Activated naive CD8-positive, alpha-beta T cell (primary cell): ENCODE measurements at regions not wholly inside any gene's neighbourhood (a gene's known extent, or its start where the extent isn't known, plus 50 kb on each side); places are given as distances from the start of the nearest gene placed in this dataset.

ENCODE experiments used
- H3K27ac Mint-ChIP-seq: one replicate; pipeline ENCODE4 v1.8.0; 2021; ENCODE audit warnings: mixed read lengths
- H3K27me3 Mint-ChIP-seq: one replicate; pipeline ENCODE4 v1.8.0; 2021; ENCODE audit warnings: mixed read lengths
- H3K36me3 Mint-ChIP-seq: one replicate; pipeline ENCODE4 v1.8.0; 2021; ENCODE audit warnings: mixed read lengths
- H3K4me1 Mint-ChIP-seq: one replicate; pipeline ENCODE4 v1.8.0; 2021; ENCODE audit warnings: low read depth, mixed read lengths
- H3K4me3 Mint-ChIP-seq: one replicate; pipeline ENCODE4 v1.8.0; 2021; ENCODE audit warnings: mild to moderate bottlenecking, mixed read lengths
- H3K9me3 Mint-ChIP-seq: one replicate; pipeline ENCODE4 v1.8.0; 2021; ENCODE audit warnings: low read depth, mixed read lengths

DNA sequence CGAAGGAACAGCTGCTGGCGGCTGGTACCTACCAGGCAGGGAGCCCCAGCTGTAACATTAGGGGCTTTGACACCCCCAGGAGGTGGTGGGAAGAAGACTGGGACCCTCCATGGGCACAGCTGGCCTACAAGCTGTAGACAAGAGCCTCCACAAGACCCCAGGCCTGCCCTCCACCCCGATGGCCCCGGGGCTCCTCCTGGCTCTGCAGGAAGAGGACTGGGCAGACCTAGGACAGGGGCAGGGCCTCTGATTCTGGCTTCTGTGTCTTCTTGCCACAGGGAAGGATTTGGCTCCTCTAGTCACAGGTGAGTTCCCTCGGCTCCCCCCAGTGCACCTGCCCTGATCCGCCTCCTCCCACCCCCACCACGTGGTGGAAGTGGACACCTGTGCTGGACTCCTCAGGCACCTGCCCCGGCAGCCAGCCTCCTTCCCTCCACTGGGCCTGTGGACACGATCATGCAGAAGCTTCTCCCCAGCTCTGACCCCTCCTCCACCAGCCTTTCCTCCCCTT is 53.4 kb upstream of the ODC1 start:
- Mint-ChIP-seq H3K9me3 (no peaks in the 10 kb centered on the region), H3K36me3 (peaks cover 2% of the 10 kb centered on the region), H3K4me3 (no peak overlapping the region), H3K27ac (no peak overlapping the region), H3K4me1 (peaks cover 5% of the 10 kb centered on the region), H3K27me3 (no peaks in the 10 kb centered on the region)

DNA sequence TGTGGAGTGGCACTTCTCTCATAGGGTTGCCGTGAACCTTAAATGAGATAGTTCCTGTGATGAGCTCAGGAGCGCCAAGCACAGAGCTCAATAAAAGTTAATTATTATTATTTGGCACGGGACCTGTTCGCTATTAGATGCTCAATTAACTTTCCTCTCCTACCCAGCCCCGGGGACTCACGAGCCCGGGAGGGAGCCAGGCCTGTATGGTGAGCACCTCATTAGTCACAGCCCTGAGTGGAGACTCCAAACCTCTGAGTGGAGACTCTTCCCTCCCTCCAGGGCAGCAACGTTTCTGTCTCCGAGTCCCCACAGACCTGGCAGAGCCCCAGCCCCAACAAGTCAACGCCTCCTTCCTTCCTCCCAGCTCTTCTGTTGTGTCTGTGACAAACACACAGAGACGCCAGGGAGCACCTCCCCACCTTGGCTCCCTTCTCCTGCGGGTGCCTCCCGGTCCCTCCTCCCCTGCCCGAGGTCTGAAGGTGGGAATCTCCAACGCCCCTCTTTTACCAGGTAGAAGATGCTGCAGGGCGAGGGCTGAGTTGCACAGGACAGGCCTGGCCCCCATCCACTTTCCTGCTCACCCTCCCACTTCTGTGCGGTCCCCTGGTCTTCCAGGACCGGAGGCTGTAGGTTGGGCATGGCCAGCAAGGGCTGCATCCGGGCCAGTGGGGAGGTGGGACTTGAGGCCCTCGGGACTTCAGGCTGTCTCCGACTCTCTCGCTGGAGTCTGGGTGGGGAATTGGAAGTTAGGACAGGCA is 52.7 kb upstream of the ODC1 start:
- H3K36me3 Mint-ChIP-seq = peaks cover 2% of the 10 kb centered on the region

DNA sequence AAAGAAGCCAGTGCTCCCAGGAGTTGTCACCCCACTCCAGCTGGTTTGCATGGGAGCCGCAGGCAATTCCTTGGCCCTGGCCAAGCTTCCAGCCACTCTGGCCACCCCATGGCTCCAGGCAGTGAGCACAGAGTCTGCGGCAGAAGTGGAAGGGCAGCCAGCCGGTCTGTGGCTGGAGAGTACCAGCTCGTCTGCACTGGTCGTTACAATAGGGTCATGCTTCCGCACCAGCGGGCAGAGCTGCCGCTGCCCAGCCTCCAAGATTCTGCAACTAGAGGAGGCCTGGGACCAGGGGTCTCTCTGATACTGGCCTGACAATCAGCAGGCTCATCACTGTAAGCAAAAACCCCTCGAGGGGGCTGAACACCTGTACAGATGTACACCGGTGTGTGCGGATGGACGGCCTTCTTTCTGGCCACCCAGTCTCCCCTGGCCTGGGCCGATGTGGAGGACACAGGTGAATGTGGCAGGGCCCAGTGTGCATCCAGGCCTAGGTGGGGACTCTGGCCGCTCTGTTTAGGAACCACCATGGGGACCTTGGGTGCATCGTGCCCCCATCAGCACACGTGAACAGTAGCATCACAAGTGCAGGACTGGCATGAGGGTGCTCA is 51.9 kb upstream of the ODC1 start:
- Mint-ChIP-seq H3K27me3 (no peaks in the 10 kb centered on the region), H3K27ac (no peak overlapping the region), H3K9me3 (no peaks in the 10 kb centered on the region), H3K4me1 (peaks cover 13% of the 10 kb centered on the region), H3K36me3 (peaks cover 2% of the 10 kb centered on the region), H3K4me3 (no peak overlapping the region)

More for the DNA sequence above, 52.7 kb upstream of the ODC1 start:
- Mint-ChIP-seq H3K27ac (no peak overlapping the region), H3K4me1 (peaks cover 7% of the 10 kb centered on the region), H3K4me3 (no peak overlapping the region), H3K9me3 (no peaks in the 10 kb centered on the region), H3K27me3 (no peaks in the 10 kb centered on the region)

- H3K27ac Mint-ChIP-seq = no peak overlapping the region
Measured at GRCh38 chr2:10499275-10499907, 51.3 kb upstream of the ODC1 start.

GRCh38 chr2:10498525-10499274 is 50.6 kb upstream of the ODC1 start:
- no peak overlapping the region for H3K27ac Mint-ChIP-seq
- H3K36me3 Mint-ChIP-seq = peaks cover 2% of the 10 kb centered on the region
- H3K27me3 Mint-ChIP-seq = no peaks in the 10 kb centered on the region
- H3K9me3 Mint-ChIP-seq = no peaks in the 10 kb centered on the region
- H3K4me1 Mint-ChIP-seq = peaks cover 16% of the 10 kb centered on the region
- no peak overlapping the region for H3K4me3 Mint-ChIP-seq

More at GRCh38 chr2:10499275-10499907, 51.3 kb upstream of the ODC1 start:
- peaks cover 2% of the 10 kb centered on the region for H3K36me3 Mint-ChIP-seq
- peaks cover 15% of the 10 kb centered on the region for H3K4me1 Mint-ChIP-seq
- no peaks in the 10 kb centered on the region for H3K9me3 Mint-ChIP-seq
- no peak overlapping the region for H3K4me3 Mint-ChIP-seq
- H3K27me3 Mint-ChIP-seq = no peaks in the 10 kb centered on the region
